MM.1S (cell line): ENCODE measurements at regions not wholly inside any gene's neighbourhood (a gene's known extent, or its start where the extent isn't known, plus 50 kb on each side); places are given as distances from the start of the nearest gene placed in this dataset.

Experiments
- EZH2 ChIP-seq: fragments of 300-600 bp; sonication (generic); optimal IDR thresholded peaks from 2 replicates; pipeline ENCODE3; 2017; ENCODE audit warnings: low read depth, mild to moderate bottlenecking, antibody characterized with exemption, low read length, mixed read lengths
- TF ChIP-seq, protein P1 (sequence below): fragments of 300-600 bp; sonication (generic); IDR thresholded peaks from 2 replicates; pipeline ENCODE4 v1.5.1; 2016; ENCODE audit warnings: antibody characterized with exemption, low read length, mixed read lengths

DNA sequence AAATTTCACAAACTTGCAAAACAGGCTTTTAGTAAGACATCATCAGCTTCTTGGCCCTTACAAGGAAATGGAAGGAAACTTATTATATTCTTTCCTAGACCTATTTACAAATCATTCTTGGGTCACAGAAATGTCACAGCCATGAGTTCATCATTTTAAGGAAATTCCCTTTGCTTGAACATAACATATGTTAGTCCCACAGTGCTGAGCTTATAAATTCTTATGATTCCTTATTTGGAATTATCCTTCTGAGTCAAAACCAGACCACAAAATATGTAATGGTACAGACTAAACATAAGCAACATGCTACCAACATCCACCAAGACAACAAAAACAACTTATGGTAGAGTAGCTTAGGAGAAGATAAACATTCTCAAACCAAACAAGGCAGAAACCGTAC lies 236.9 kb upstream of the CTSO start:
- TF ChIP-seq, protein P1, sequence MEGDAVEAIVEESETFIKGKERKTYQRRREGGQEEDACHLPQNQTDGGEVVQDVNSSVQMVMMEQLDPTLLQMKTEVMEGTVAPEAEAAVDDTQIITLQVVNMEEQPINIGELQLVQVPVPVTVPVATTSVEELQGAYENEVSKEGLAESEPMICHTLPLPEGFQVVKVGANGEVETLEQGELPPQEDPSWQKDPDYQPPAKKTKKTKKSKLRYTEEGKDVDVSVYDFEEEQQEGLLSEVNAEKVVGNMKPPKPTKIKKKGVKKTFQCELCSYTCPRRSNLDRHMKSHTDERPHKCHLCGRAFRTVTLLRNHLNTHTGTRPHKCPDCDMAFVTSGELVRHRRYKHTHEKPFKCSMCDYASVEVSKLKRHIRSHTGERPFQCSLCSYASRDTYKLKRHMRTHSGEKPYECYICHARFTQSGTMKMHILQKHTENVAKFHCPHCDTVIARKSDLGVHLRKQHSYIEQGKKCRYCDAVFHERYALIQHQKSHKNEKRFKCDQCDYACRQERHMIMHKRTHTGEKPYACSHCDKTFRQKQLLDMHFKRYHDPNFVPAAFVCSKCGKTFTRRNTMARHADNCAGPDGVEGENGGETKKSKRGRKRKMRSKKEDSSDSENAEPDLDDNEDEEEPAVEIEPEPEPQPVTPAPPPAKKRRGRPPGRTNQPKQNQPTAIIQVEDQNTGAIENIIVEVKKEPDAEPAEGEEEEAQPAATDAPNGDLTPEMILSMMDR, result no peak
- no peak for TF ChIP-seq EZH2
